Activated B cell treated with CpG ODN at 0.5 μM for 24 hours (primary cell): ENCODE measurements at regions not wholly inside any gene's neighbourhood (a gene's known extent, or its start where the extent isn't known, plus 50 kb on each side); places are given as distances from the start of the nearest gene placed in this dataset.
"Not testable (repeated sequence)": the region's sequence is repeated elsewhere in the genome, so short reads cannot be mapped to it uniquely, and the experiment has no call there.

Experiments
- ATAC-seq: fragments of 200-7000 bp; cut with Tn5 transposase; one replicate; pipeline ENCODE4 v1.10.0; 2021; ENCODE audit warnings: low read depth, mild to moderate bottlenecking, moderate library complexity
- CTCF ChIA-PET: fragments of 350-600 bp; sonication (Branson Sonifier 250); formaldehyde crosslinking; loops from one replicate; lab custom pipeline; 2021; ENCODE audit warnings: antibody characterized with exemption; lab: Charles Lee
- POLR2A ChIA-PET: fragments of 350-600 bp; sonication (Branson Sonifier 250); formaldehyde crosslinking; loops from one replicate; lab custom pipeline; 2021; ENCODE audit warnings: antibody characterized with exemption; lab: Charles Lee
- DNase-seq: peaks from one replicate; pipeline ENCODE4 v3.0.0; 2022
- H3K27ac Mint-ChIP-seq: one replicate; pipeline ENCODE4 v1.8.0; 2020; ENCODE audit warnings: mixed read lengths
- H3K27me3 Mint-ChIP-seq: one replicate; pipeline ENCODE4 v1.8.0; 2021; ENCODE audit warnings: mixed read lengths
- H3K36me3 Mint-ChIP-seq: one replicate; pipeline ENCODE4 v1.8.0; 2021; ENCODE audit warnings: low read depth, mixed read lengths
- H3K4me1 Mint-ChIP-seq: one replicate; pipeline ENCODE4 v1.8.0; 2021; ENCODE audit warnings: mixed read lengths
- H3K4me3 Mint-ChIP-seq: one replicate; pipeline ENCODE4 v1.8.0; 2020; ENCODE audit warnings: mild to moderate bottlenecking, mixed read lengths
- H3K9me3 Mint-ChIP-seq: one replicate; pipeline ENCODE4 v1.8.0; 2020; ENCODE audit warnings: mixed read lengths
- CTCF ChIP-seq: fragments of 200-600 bp; IDR thresholded peaks from one replicate; pipeline ENCODE4 v1.8.0; 2022; ENCODE audit warnings: antibody characterized with exemption, mild to moderate bottlenecking
- intact Hi-C: fragments of 100-400 bp; cut with micrococcal nuclease; formaldehyde crosslinking; loops from one replicate; pipeline ENCODE4 v1.15.1; 2024

DNA sequence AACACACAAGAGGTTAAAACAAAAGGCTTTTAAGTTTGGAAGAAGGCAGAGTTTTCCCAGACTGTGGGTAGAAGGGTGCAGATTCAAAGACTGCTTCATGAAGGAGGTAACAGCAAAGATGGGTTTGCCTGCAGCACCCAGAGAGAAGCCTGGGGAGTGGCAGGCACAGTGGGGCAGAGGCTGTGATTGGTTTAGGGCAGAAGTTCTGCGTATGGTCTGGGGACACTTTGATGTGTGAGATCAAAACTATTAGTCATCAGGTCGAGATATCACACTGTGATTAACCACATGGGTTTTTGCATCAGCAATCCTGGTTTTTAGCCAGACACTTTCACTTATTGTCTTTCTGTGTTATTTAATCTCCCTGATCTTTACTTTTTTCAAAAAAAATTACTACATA lies 188.8 kb upstream of the GLRA1 start:
- ChIA-PET POLR2A (no interaction called here), CTCF (no interaction called here)
- Mint-ChIP-seq H3K27ac (no peak overlapping the region), H3K4me1 (no peaks in the 10 kb centered on the region), H3K36me3 (no peaks in the 10 kb centered on the region), H3K4me3 (no peak overlapping the region), H3K27me3 (peaks cover 4% of the 10 kb centered on the region), H3K9me3 (peaks cover 3% of the 10 kb centered on the region)
- ATAC-seq (no peak), DNase-seq (no peak)
- no peak for TF ChIP-seq CTCF
- intact Hi-C loops, result no loop called here

DNA sequence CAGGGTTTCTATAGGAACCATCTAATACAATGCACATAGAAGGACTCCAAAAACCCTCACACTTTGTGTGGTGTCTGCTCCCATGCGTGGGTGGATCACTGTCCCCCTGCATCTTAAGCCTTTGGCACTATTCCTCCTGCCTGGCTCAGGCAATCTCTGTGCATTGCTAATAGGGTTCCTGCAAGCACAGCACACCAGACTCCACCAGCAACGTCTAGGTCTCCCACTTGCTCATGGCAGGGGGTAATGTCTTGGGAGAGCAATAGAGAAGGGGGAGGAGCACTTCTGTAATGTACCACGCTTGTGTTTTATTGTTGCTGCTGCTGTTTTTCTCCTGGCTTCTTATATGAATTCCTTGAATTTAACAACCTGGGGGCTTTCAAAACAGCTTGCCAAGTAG lies 182.6 kb upstream of the GLRA1 start:
- CTCF ChIA-PET, result no interaction called here
- intact Hi-C loops, result no loop called here

GRCh38 chr5:152106571-152106970 lies 181.9 kb upstream of the GLRA1 start:
- no peaks in the 10 kb centered on the region for H3K4me1 Mint-ChIP-seq
- peaks cover 10% of the 10 kb centered on the region for H3K27me3 Mint-ChIP-seq
- peaks cover 11% of the 10 kb centered on the region for H3K9me3 Mint-ChIP-seq
- H3K4me3 Mint-ChIP-seq, result no peak overlapping the region
- TF ChIP-seq CTCF, result no peak
- intact Hi-C loops, result no loop called here
- H3K36me3 Mint-ChIP-seq, result no peaks in the 10 kb centered on the region
- DNase-seq (no peak), ATAC-seq (no peak)
- H3K27ac Mint-ChIP-seq, result no peak overlapping the region
- ChIA-PET CTCF (no interaction called here), POLR2A (no interaction called here)

More for the DNA sequence above, 182.6 kb upstream of the GLRA1 start:
- Mint-ChIP-seq H3K4me1 (no peaks in the 10 kb centered on the region), H3K27me3 (peaks cover 10% of the 10 kb centered on the region), H3K9me3 (peaks cover 11% of the 10 kb centered on the region), H3K4me3 (no peak overlapping the region), H3K27ac (no peak overlapping the region), H3K36me3 (no peaks in the 10 kb centered on the region)
- DNase-seq (no peak), ATAC-seq (no peak)
- POLR2A ChIA-PET, result no interaction called here
- no peak for TF ChIP-seq CTCF

- Mint-ChIP-seq H3K27ac (no peak overlapping the region), H3K4me1 (no peaks in the 10 kb centered on the region), H3K4me3 (no peak overlapping the region), H3K27me3 (peaks cover 10% of the 10 kb centered on the region), H3K36me3 (no peaks in the 10 kb centered on the region), H3K9me3 (peaks cover 11% of the 10 kb centered on the region)
- no peak for TF ChIP-seq CTCF
- CTCF ChIA-PET, result no interaction called here
- DNase-seq (no peak), ATAC-seq (no peak)
- POLR2A ChIA-PET, result no interaction called here
- intact Hi-C loops, result no loop called here
Measured at GRCh38 chr5:152105085-152105484, 180.4 kb upstream of the GLRA1 start.

GRCh38 chr5:152104211-152104610 lies 179.6 kb upstream of the GLRA1 start:
- Mint-ChIP-seq H3K4me1 (no peaks in the 10 kb centered on the region), H3K27ac (no peak overlapping the region), H3K9me3 (peaks cover 11% of the 10 kb centered on the region), H3K27me3 (peaks cover 10% of the 10 kb centered on the region), H3K4me3 (no peak overlapping the region), H3K36me3 (no peaks in the 10 kb centered on the region)
- POLR2A ChIA-PET, result no interaction called here
- CTCF ChIA-PET, result no interaction called here
- ATAC-seq, result no peak
- DNase-seq, result no peak
- TF ChIP-seq CTCF, result no peak
- intact Hi-C loops, result no loop called here

DNA sequence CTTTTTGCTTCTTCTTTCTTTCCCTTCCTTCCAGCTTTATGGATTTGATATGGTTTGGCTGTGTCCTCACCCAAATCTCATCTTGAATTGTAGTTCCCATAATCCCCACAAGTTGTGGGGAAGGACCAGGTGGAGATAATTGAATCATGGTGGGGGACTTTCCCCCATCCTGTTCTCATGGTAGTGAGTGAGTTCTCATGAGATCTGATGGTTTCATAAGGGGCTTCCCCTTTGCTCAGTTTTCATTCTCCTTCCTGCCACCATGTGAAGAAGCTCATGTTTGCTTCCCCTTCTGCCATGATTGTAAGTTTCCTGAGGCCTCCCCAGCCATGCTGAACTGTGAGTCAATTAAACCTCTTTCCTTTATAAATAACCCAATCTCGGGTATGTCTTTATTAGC lies 178.3 kb upstream of the GLRA1 start:
- peaks cover 11% of the 10 kb centered on the region for H3K9me3 Mint-ChIP-seq
- H3K4me3 Mint-ChIP-seq, ATAC-seq, H3K4me1 Mint-ChIP-seq, intact Hi-C loops, H3K36me3 Mint-ChIP-seq, H3K27ac Mint-ChIP-seq, H3K27me3 Mint-ChIP-seq, CTCF ChIA-PET, POLR2A ChIA-PET, DNase-seq: not testable (repeated sequence)
